Transverse colon (tissue), 4 donors: ENCODE measurements at regions not wholly inside any gene's neighbourhood (a gene's known extent, or its start where the extent isn't known, plus 50 kb on each side); places are given as distances from the start of the nearest gene placed in this dataset.

Experiments used
- DNase-seq: peaks from one replicate; pipeline ENCODE4 v3.0.0-alpha.2; 2019
- H3K27ac ChIP-seq, 4 donors: fragments of 200-600 bp; sonication (generic); 2 replicates each; pipeline ENCODE4 v1.5.1; 2016 to 2018; ENCODE audit warnings: inconsistent platforms in 4 of 4
- H3K27me3 ChIP-seq: fragments of 200-600 bp; sonication (generic); 2 replicates; pipeline ENCODE4 v1.5.1; 2017; ENCODE audit warnings: inconsistent platforms
- H3K36me3 ChIP-seq, 4 donors: fragments of 200-600 bp; sonication (generic); 2 replicates each; pipeline ENCODE4 v1.5.1; 2017 to 2019; ENCODE audit warnings: inconsistent platforms in 4 of 4
- H3K4me1 ChIP-seq, 4 donors: fragments of 200-600 bp; sonication (generic); 2 replicates each; pipeline ENCODE4 v1.5.1; 2017 to 2020; ENCODE audit warnings: inconsistent platforms in 4 of 4
- H3K4me3 ChIP-seq, 4 donors: fragments of 200-600 bp; sonication (generic); 1 replicate in 1 of 4; 2 replicates in 3 of 4; pipeline versions ENCODE4 v1.5.1 to v1.6.1; 2017 to 2019; ENCODE audit warnings: inconsistent platforms in 4 of 4
- H3K9me3 ChIP-seq, 2 donors: fragments of 200-600 bp; sonication (generic); 2 replicates each; pipeline ENCODE4 v1.5.1; 2017 to 2019; ENCODE audit warnings: inconsistent platforms in 2 of 2
- CTCF ChIP-seq, 5 experiments: fragments of 200-600 bp in 3 of 5; fragments of 450-650 bp in 2 of 5; sonication (generic) in 3 of 5; IDR thresholded peaks; 1 replicate in 2 of 5; 2 replicates in 3 of 5; pipeline ENCODE4 v1.5.1; 2016 to 2017; ENCODE audit warnings: antibody characterized with exemption in 5 of 5, inconsistent platforms in 3 of 5, mild to moderate bottlenecking in 2 of 5, moderate library complexity in 1 of 5
- EP300 ChIP-seq: sonication (generic); formaldehyde crosslinking; IDR thresholded peaks from one replicate; pipeline ENCODE4 v1.6.1; 2017; ENCODE audit warnings: antibody characterized with exemption, low read depth
- POLR2A ChIP-seq: fragments of 450-650 bp; IDR thresholded peaks from one replicate; pipeline ENCODE4 v1.6.1; 2016; ENCODE audit warnings: antibody characterized with exemption, mild to moderate bottlenecking, moderate library complexity
- POLR2AphosphoS5 ChIP-seq, 3 donors: sonication (generic); formaldehyde crosslinking; IDR thresholded peaks; one replicate each; pipeline ENCODE4 v1.6.1; 2016; ENCODE audit warnings: antibody characterized with exemption in 3 of 3
- WGBS, 2 donors: methylation state at CpG; one replicate each; pipeline ENCODE4 v1.1.5; 2018; ENCODE audit warnings: low coverage in 1 of 2; 5-methylcytosine and 5-hydroxymethylcytosine counted together
- in situ Hi-C, 4 donors: fragments of 200-750 bp; cut with MboI; loops; one replicate each; pipeline versions ENCODE4 v1.15.0 to v1.15.1; 2017; ENCODE audit warnings: low sequenced_read_pairs in 3 of 4, low pct_ligation_motif_present in 1 of 4, low pct_unique_long_range_greater_than_20kb in 1 of 4
- intact Hi-C: fragments of 100-400 bp; cut with DNase I; formaldehyde crosslinking; loops from one replicate; pipeline ENCODE4 v1.15.1; 2023; ENCODE audit warnings: low total_unique reads

DNA sequence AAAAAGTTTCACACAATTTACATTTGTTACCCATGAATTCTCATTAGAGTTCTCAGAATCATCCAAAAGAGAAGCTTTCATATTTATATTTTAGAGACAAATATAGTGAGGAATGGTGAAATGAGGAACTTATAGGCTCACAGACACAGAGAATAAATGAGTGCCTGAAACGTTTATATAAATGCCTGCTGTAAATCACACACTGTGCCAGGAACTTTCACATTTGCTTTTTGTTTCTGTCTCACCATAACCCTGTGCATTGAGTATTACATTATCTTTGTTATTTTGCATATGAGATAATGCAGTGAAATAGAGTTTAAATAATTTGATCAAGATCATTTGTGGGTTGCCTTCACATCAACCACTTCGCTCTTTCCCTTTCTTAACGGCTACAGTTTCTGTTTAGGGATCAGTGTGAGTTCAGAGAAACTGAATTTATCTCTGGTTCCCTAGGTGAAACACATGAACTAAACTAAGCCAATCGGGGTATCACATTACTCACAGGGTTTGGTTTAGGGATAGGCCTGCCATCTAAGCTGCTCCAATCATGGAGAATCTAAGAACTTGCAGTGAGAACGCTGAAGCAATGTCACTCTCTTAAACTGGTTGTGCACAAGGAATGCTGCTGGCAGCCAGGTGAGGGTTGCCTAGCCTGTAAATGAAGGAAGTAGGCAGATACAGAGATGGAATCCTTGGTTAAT, 1339.2 kb upstream of the TENM4 start:
- Histone ChIP-seq H3K27ac (no peak overlapping the region), H3K4me1 (peaks cover 0 to 5% (median 0%) of the 10 kb centered on the region in 4 donors), H3K36me3 (no peaks in the 10 kb centered on the region), H3K27me3 (no peaks in the 10 kb centered on the region), H3K4me3 (no peak overlapping the region), H3K9me3 (no peaks in the 10 kb centered on the region)
- no peak for DNase-seq
- TF ChIP-seq EP300 (no peak), POLR2AphosphoS5 (IDR thresholded peaks at IDR 0.05) (no peak), POLR2A (no peak), CTCF (IDR thresholded peaks at IDR 0.05) (no peak)
- WGBS, 2 donors, result 41 to 44% methylated on average over 5 of the region's 5 CpGs
- intact Hi-C loops, result no loop called here
- in situ Hi-C loops, result no loop called here

DNA sequence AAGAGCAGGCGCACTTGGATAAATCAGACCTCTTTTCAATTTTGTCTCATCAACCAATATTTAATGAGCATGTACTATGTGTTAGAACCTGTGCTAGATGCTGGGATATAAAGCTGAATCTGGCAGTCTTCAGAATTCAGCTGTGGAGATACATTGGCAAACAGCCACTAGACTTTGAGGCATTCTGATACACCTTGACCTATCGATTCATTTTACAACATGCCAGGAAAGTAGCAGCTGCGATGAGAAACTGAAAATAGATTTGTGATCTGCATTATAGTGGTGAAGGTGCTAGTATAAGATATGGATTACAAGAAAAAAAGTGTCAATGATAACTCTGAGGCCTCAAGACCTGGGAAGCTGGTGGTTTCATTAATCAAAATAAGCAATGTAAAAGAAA, 1338.1 kb upstream of the TENM4 start:
- intact Hi-C loops, result no loop called here
- TF ChIP-seq EP300 (no peak), POLR2A (no peak), CTCF (IDR thresholded peaks at IDR 0.05) (no peak), POLR2AphosphoS5 (IDR thresholded peaks at IDR 0.05) (no peak)
- no peaks in the 10 kb centered on the region for H3K9me3 ChIP-seq
- H3K27me3 ChIP-seq, result no peaks in the 10 kb centered on the region
- in situ Hi-C loops, result no loop called here
- 67 to 74% methylated on average over 3 of the region's 3 CpGs for WGBS, 2 donors
- H3K36me3 ChIP-seq, result no peaks in the 10 kb centered on the region
- no peak for DNase-seq
- peaks cover 0 to 5% (median 0%) of the 10 kb centered on the region in 4 donors for H3K4me1 ChIP-seq
- no peak overlapping the region for H3K27ac ChIP-seq
- H3K4me3 ChIP-seq, result no peak overlapping the region

DNA sequence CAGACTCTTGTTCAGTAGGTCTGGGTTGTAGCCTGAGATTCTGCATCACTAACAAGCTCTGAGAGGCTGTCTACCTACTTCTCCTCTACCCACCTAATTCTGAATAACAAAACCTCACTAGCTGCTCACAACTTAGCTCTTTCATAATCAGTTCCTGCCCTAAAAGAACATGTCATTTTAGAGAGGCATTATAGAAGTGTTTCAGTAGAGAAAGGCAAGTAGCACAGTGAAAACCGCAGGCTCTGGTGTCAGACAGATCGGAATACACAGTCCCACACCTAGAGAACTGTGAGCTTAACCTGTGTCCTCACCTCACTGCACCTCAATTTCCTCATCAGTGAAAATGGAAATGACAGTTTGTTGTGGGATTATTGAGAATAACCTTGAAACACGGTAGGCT, 1337.6 kb upstream of the TENM4 start:
- WGBS, 2 donors, result 71 to 100% methylated on average over 1 to 3 of the region's 3 CpGs
- DNase-seq, result no peak
- Histone ChIP-seq H3K27ac (no peak overlapping the region), H3K36me3 (no peaks in the 10 kb centered on the region), H3K4me1 (peaks cover 0 to 5% (median 0%) of the 10 kb centered on the region in 4 donors), H3K27me3 (no peaks in the 10 kb centered on the region), H3K9me3 (no peaks in the 10 kb centered on the region), H3K4me3 (no peak overlapping the region)
- intact Hi-C loops, result no loop called here
- in situ Hi-C loops, result no loop called here
- TF ChIP-seq POLR2AphosphoS5 (IDR thresholded peaks at IDR 0.05), result no peak
- no peak for TF ChIP-seq CTCF (IDR thresholded peaks at IDR 0.05)
- TF ChIP-seq EP300, result no peak
- no peak for TF ChIP-seq POLR2A

DNA sequence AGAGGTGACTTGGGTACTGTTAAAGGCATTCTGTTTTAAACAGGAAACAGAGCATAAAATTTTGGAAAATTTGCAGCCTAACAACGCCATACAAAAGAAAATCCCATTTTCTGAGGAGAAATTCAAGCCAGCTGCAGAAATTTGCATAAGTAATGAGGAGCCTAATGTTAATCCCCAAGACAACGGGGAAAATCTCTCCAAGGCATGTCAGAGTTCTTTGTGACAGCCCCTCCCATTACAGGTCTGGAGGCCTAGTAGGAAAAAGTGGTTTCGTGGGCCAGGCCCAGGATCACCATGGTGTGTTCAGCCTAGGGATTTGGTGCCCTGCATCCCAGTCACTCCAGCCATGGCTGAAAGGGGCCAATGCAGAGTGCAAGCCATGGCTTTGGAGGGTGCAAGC, 1333.1 kb upstream of the TENM4 start:
- no peak overlapping the region for H3K27ac ChIP-seq
- H3K36me3 ChIP-seq, result no peaks in the 10 kb centered on the region
- H3K4me1 ChIP-seq, result no peaks in the 10 kb centered on the region
- no peaks in the 10 kb centered on the region for H3K27me3 ChIP-seq
- no peak overlapping the region for H3K4me3 ChIP-seq
- in situ Hi-C loops (no loop called here), intact Hi-C loops (no loop called here)
- DNase-seq, result no peak
- 56 to 81% methylated on average over 1 to 3 of the region's 3 CpGs for WGBS, 2 donors
- H3K9me3 ChIP-seq, result no peaks in the 10 kb centered on the region
- TF ChIP-seq POLR2A (no peak), POLR2AphosphoS5 (IDR thresholded peaks at IDR 0.05) (no peak), EP300 (no peak), CTCF (IDR thresholded peaks at IDR 0.05) (no peak)
